ENCODE measurements at regions not wholly inside any gene's neighbourhood (a gene's known extent, or its start where the extent isn't known, plus 50 kb on each side); places are given as distances from the start of the nearest gene placed in this dataset.

DNA sequence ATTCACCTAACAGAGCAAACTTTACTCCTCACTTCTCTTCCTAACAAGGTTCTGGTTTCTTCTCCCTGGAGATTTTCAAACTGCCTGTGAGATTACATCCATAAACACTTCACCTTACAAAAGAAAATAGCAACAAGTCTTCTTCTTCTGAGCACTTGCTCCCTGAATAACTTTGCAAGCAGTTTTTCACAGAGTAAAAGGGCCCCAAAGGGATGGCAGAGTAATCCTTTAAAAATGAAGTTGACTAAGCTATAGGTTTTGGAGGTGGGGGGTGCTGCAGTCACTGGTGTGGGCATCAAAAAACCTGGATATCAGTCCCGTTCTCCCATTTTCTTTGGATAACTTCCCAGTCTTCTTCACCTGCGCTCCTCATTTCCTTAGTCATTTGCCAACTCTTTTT, 484.9 kb downstream of the MIAT start:
- TF ChIP-seq, protein P1, sequence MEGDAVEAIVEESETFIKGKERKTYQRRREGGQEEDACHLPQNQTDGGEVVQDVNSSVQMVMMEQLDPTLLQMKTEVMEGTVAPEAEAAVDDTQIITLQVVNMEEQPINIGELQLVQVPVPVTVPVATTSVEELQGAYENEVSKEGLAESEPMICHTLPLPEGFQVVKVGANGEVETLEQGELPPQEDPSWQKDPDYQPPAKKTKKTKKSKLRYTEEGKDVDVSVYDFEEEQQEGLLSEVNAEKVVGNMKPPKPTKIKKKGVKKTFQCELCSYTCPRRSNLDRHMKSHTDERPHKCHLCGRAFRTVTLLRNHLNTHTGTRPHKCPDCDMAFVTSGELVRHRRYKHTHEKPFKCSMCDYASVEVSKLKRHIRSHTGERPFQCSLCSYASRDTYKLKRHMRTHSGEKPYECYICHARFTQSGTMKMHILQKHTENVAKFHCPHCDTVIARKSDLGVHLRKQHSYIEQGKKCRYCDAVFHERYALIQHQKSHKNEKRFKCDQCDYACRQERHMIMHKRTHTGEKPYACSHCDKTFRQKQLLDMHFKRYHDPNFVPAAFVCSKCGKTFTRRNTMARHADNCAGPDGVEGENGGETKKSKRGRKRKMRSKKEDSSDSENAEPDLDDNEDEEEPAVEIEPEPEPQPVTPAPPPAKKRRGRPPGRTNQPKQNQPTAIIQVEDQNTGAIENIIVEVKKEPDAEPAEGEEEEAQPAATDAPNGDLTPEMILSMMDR (IDR thresholded peaks at IDR 0.05) = no peak
- no peak for TF ChIP-seq POLR2A (IDR thresholded peaks at IDR 0.05)
